ENCODE measurements at regions not wholly inside any gene's neighbourhood (a gene's known extent, or its start where the extent isn't known, plus 50 kb on each side); places are given as distances from the start of the nearest gene placed in this dataset.
"Not testable (repeated sequence)": the region's sequence is repeated elsewhere in the genome, so short reads cannot be mapped to it uniquely, and the experiment has no call there.

DNA sequence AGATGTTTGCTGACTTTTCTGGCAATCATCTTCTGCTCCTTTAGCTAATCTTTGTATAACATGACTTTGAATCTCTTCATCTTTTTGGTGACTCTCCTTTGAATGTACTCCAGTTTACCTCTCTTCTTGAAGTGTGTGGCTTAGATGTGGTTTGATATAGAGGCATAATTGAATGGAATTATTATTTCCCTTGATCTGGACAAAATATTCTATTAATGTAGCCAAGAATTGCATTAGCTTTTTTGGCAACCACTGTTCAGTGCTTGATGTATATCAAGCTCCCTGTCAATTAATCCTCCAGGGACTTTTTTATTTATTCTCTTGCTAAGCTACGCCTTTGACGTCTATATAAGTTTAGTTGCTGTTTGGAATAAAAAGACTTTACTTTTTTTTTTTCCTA lies 490.8 kb downstream of the PCDH20 start:
- DNase-seq (ENCODE audit: low read depth in 3 of 3) = no peak

DNA sequence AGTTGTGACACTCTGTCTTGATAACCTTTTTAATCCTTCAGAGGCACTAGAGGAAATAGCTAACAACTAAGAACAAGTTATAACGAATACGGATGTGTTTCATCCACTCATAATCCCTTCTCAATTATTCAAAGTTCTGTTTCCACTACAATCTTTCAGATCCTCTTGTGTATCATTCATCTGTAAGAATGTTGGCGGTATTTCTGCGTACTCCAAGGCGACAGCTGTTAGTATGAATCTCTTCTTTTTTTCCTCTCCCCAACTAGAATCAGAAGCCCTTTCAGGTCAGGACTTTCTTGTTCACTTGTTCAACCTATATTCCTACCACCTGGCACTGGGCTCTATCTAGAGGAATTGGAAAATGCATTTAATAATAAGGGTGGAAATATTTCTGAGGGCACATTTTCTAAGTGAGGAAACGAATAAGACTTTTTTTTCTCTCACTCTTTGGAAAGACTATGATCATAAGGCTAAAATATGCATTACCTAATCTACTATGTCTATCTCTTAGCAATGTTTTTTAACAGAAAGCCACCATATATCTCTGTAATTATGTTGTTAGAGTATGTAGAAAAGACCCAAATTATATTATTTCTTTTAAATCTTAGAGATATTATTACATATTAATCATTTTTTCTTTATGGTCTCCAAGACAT lies 492.9 kb downstream of the PCDH20 start:
- DNase-seq (ENCODE audit: low read depth in 3 of 3) = no peak

DNA sequence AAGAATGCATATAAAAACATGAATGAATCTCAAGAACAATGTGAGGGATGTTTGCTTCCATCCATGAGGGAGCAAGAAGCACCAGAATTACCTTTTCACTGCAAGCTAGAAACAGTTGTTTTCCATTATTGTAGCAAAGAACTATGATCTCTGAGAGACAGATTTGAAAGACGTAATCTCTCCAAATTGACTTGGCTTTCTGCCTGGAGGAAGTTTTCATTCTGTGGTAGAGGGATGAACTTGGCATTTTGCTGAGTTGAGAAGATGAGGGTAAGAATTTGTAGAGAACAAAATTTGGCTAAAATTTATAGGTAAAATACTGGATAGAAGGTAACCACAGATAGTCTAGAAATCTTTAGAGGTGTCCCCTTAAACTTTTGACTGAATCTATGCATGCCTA lies 496.8 kb downstream of the TDRD3 start:
- no peak for DNase-seq (ENCODE audit: low read depth in 3 of 3)

DNA sequence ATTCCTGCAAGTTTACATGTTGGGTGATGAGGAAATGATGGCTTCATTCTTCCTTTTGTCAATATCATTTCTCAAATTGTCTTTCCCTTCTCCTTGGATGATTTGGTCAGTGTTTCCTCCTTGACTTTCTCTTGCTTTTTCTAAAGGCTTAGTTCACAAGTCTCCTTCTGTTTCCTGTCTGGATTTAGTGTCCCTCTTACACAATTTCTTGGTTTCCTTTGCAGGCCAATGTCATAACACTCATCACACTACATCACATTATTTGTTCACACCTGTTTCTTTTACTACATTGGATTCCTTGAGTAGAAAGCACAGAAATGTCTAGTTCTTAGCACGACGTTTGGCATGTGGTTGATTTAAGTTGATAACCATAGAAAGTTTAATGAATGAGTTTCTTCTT lies 490.7 kb downstream of the TDRD3 start:
- DNase-seq (ENCODE audit: low read depth in 3 of 3) = no peak

DNA sequence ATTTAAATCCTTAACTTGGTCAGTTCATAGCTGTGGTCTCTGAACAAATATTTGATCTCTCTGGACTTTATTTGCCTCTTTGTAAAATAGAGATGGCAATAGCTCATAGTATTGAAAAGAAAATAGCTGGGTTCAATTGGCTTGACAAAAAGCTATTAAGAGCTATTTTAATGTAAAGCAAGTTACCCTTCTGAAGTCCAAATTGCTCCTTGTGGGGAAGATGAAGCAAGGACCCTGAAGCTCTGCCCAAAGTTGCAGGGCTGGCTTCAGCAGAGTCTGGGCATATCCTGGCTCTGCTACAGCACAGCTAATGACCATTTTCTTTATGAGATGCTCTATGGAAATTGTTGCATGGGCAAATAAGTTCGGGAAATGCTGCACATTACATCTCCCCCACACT lies 484.5 kb downstream of the TDRD3 start:
- DNase-seq (ENCODE audit: low read depth in 3 of 3) = no peak

DNA sequence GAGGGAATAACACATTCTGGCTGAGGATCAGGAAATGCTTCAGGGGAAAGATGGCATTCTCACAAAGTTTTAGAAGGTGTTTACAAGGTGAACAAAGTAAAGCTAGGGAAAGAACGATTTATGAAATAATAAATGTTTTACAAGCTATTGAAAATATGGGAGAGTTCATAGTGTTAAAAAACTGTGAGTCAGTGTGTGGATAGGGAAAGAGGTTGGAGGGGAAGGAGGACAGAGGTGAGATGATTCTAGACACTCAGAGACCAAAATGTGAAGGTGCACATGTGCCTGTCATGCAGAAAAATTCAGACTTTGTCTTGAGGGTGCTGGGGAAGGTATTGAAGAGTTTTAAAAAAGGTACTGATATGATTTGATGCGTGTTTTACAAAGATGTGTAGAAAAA lies 476.1 kb downstream of the TDRD3 start:
- DNase-seq (ENCODE audit: low read depth in 3 of 3) = no peak

DNA sequence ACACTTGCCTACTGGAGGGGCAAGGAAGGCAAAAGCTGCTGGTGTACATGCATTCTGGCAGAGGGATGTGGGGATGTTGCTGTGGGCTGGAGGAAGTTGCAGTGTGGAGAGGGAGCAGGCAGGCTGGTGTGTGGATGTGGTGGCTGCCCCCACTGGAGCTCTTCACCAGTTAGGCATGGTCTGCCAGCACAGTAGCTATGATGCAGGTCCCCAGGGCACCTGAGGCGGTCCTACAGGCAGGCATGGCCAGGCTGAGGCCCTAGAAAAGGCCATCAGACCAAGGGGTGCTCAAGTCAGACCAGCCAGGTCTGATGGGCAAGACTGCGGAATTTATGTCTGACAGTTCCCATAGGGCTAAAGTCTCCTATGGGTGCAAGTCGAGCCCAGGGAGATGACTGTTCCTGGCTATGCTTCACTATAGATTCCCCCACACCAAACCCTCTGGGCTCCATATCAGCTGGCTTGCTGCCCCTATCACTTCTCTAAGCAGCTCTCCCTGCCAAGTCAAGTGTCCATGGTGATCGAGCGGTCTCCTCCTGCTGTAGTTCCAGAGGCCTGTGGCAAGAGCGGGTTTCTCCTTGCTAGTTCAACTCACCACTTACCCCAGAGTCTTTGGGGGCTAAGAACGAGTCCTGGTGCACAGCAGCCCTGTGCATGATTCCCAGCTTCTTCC lies 473.1 kb downstream of the TDRD3 start:
- DNase-seq (ENCODE audit: low read depth in 3 of 3) = no peak

DNA sequence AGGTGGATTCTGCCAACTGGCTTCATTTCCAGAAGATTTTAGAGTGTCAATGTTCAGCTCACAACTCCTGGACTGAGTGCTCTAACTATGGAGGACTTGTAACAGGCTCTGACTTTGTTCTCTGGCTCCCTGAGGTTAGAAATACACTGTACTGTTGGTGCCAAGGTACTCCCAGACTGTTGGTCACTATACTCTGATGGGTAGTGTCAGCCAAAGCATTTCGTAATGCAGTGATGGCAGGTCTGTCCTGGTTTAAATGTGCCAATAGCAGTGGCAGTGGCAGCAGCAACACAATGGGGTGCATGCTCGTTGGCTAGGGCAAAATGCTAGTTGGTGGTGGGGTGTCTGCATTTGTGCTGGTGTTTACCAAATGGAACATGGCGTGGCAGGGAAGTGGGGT lies 472.2 kb downstream of the TDRD3 start:
- DNase-seq (ENCODE audit: low read depth in 3 of 3) = no peak

DNA sequence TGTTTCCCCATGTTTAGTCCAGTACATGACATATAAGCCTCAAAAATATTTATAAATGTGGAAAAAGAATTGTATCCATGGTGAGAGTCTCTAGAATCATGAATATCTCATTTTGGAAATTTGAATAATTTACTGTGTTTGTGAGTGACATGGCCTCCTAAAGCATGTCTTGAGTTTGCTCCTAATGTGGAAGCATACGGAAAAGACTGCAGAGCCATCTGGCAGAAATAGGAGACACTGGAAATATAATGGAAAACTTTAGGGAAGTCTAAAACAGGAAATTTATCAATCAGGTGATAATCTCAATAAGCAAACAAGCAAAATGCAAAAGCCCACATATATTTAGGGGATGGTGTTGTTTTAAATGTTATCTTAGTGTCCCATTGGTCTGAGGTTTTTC lies 465.0 kb downstream of the TDRD3 start:
- no peak for DNase-seq (ENCODE audit: low read depth in 3 of 3)

DNA sequence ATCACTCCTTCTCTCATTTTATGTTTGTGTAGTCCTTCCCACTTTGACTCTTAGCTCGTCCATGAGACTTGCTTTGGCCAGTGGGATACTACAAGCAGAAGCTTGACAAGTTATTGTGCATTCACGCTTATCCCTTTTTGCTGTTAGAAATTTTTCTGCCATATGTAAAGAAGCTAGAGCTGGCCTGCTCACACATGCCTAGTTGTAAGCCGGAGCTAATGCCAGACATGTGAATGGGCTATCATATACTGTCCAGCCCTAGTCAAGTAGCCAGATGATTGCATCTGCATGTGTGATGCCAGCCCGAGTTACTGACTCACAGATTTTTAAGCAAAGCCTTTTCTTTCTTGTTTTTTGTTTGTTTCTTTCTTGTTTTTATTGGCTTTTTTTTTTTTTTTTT lies 460.7 kb downstream of the TDRD3 start:
- DNase-seq (ENCODE audit: low read depth in 3 of 3) = no peak

DNA sequence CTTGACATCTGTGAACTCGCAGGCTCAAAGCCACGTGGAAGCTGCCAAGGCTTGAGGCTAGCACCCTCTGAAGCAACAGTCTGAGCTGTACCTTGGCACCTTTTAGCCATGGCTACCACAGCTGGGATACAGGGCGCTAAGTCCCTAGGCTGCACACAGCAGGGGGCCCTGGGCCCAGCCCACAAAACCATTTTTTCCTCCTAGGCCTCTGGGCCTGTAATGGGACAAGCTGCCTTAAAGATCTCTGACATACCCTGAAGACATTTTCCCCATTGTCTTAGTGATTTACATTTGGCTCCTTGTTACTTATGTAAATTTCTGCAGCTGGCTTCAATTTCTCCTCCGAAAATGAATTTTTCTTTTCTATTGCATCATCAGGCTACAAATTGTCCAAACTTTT lies 455.9 kb downstream of the TDRD3 start:
- DNase-seq (ENCODE audit: low read depth in 3 of 3) = no peak

DNA sequence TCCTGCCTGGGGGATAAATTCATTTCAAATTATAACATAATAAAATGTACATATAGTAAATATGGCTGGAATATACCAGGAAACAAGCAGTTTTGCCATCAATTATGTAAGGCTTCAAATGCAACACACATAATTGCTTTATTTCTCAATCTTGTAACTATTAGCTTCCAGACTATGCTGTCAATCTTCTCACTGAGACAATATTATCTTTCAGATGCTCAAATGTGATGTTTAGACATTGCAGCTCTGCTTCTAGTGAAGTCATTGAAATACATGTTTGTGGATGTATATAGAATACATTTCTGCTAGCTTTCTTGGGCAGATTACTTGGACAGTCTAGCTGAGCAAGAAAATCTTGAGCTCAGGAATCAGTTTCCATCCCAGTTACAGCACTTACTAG lies 454.4 kb downstream of the TDRD3 start:
- DNase-seq (ENCODE audit: low read depth in 3 of 3) = no peak

DNA sequence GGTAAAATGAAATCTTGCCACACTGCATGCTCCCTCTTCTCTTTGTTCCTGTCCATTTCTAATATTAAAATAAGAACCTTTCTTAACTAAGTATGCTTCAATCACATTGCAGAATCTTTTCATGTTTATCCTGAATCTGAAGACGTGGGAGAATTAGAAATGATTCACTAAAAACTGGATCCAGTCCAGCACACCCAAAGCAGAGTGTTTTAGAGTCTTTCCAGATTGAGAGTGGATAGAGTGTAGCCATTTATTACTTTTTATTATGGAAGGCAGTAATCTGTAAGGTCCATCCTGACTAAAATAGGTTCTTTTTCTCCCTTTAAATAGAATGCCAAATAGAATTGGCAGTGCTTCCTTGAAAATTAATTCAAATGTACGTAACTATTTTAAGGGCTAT lies 453.5 kb downstream of the TDRD3 start:
- DNase-seq (ENCODE audit: low read depth in 3 of 3) = no peak

DNA sequence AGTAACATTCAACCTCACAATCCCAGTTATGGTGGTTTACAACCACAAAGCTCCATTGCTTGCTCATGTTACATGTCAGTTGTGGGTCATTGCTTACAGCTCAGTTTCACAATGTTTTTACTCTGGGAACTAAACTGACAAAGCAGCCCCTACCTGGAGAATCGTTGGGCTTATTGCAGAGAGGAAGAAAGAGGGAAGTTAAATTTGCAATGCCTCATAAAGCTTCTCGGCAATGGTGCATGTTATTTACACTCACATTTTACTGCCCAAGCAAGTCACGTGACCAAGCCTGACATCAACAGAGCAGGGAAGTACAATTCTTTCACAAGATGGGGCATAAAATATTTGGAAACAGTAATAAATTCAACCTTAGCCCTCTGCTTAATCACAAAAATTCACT lies 441.6 kb downstream of the TDRD3 start:
- DNase-seq (ENCODE audit: low read depth in 3 of 3) = no peak

DNA sequence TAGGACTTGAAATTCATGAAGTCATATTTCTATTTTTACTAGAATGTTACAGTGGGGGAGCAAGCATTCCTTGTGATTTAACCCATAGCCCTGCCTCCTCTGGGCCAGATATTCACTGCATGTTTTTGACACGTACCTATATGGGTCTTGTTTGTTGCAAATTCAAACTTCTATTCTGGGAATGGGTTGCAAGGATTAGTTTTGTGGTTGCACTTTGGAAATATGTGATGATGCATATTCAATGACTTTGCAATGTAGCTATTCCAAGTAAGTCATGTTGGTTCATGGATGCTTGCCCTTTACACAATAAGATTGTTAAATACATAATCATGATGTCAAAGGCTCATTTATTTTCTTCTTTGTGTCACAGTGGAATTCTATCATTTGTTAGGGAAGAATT lies 440.8 kb downstream of the TDRD3 start:
- DNase-seq (ENCODE audit: low read depth in 3 of 3) = no peak

DNA sequence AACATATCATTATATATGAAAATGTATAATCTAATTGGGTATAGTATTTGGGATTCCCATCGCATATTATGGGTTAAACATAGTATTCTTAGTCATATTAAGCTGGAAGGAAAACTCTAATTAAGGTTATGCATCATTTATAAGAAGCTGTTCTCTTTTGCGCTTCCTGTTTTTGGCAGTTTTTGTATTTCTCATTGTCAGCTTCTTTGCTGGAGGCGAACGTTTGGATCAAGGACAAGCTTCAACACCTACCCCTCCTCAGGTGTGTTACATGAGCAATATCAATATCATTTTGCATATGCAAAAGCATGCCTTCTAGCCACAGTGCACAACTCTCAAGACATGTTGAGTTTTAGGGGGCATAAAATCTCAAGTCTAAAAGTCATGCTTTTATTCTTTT lies 439.8 kb downstream of the TDRD3 start:
- no peak for DNase-seq (ENCODE audit: low read depth in 3 of 3)

DNA sequence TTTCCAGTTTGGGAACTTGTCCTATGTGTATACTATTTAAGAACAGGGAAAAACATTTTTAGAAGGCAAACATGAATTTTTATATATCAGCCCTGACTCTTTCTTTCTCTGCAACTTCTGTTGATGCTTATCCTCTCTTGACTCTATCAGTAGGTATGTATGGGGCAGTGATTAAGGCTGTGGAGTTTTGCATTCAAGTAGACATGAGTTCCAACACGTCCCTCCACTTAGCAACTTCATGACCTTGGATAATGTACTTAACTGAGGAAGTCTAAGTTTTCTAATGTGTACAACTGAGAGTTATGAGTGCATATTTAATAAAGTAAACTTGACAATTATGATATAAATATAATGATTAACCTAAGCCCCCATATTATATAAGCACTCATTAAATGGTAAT lies 414.6 kb downstream of the TDRD3 start:
- no peak for DNase-seq (ENCODE audit: low read depth in 3 of 3)

DNA sequence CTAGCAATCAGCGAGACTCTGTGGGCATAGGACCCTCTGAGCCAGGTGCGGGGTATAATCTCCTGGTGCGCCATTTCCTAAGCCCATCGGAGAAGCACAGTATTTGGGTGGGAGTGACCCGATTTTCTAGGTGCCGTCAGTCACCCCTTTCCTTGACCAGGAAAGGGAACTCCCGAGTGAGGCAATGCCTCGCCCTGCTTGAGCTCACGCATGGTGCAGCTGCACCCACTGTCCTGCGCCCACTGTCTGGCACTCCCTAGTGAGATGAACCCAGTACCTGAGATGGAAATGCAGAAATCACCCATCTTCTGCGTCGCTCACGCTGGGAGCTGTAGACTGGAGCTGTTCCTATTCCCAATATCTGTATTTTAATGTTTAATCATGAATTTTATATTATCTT lies 408.6 kb downstream of the TDRD3 start:
- DNase-seq (ENCODE audit: low read depth in 3 of 3) = not testable (repeated sequence)

DNA sequence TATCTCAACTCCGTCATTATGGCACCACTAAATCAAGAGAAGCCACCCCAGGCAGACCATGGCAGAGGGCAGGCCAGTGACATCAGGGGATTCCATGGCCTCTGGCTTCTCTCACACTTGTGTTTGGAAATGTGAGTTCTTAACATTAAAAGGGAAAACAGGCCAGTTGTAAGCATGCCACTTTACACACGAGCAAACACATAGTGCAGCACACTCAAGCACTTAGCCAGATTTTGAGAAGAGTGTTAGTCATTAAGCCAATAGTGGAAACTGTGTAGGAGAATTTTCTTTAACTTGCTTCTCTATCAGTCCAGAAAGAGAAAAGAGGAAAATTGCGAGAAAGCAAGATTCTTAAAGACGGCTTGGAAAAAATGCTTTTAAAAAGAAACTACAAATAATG lies 401.5 kb downstream of the TDRD3 start:
- no peak for DNase-seq (ENCODE audit: low read depth in 3 of 3)

DNA sequence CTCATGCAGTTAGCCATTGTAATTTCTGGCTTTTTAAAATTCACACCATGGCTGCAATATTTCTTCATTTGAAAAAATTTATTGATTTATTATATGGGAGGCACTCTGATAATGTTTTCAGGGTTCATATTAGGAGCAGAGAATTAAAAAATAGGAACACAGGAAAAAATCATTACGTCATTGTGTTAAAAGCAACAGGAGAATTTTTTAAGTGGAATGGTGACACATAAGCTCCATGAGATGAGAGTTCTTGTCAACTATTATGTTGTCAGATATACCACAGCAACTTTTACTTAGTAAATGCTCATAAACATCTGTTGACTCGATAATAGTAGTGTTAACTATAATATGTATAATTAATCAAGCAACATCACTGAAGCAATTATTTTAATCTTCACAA lies 400.1 kb downstream of the TDRD3 start:
- DNase-seq (ENCODE audit: low read depth in 3 of 3) = no peak

DNA sequence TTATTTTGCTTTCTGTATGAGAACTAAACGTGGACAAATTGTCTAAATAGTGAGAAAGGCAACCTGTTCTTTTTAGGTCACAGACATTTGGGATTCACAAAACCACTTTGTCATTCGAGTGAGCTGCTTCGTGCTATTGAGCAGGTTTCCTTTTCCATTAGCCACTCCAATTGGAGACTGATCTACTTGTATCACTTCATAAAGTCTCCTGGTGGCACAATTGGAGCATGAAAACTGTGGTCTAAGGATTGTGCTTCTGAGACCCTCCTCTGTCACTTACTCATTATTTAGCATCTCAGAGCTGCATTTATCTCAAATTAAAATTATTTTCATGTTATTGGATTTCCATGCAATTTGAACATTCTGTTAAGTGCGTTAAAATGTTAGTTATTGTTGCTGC lies 397.7 kb downstream of the TDRD3 start:
- no peak for DNase-seq (ENCODE audit: low read depth in 3 of 3)

DNA sequence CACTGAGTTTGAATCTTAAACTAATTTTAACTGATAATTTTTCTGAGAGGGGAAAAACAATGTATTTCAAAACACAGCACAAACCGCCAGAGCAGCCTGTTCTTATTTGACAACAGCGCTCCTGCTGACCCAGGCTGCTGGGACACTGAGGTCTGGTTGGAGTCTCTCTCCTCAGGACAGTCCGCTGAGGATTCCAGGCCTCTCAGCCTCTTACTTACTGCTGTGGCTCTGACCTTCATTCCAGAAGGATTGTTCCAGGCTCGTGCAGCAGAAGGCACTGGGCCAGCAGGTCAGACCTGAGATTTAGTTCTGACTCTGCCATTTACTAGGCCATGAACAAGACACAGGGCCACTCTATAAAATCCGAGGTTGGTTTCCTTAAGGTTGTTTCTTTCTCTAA lies 393.6 kb downstream of the TDRD3 start:
- no peak for DNase-seq (ENCODE audit: low read depth in 3 of 3)

DNA sequence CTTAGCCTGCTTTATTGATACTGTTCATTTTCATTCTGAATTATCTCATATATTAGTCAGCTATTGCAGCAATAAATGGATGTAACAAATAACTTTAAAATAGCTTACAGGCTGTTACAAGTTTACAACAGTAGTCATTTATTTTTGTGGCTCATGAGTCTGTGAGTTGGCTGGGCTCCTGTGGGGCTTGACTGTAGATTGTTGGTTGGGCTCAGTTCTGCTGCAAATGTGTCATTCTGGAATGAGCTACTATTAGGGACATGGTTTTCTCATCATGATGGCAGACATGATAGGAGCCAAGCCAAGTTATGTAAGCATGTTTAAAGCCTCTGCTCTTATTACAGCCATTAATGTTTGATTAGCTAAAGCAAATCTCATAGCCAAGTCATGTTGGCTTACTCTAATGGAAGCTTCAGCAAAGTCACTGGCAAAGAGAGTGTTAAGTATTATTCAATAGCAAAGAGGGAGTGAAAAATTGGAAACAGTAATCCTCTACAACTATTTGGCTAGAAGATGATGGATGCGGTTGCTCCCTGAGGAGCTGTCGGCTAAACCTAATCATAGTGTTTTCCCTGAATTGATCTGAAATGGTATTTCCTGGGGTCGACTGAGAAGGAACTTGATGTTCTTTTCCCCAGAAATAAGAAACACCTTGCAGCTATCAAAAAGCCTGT lies 391.3 kb downstream of the TDRD3 start:
- DNase-seq (ENCODE audit: low read depth in 3 of 3) = no peak
